Upper lobe of left lung (tissue), 6 donors: ENCODE measurements at regions not wholly inside any gene's neighbourhood (a gene's known extent, or its start where the extent isn't known, plus 50 kb on each side); places are given as distances from the start of the nearest gene placed in this dataset.
"Not testable (repeated sequence)": the region's sequence is repeated elsewhere in the genome, so short reads cannot be mapped to it uniquely, and the experiment has no call there.

Experiments used
- ATAC-seq, 2 donors: fragments of 200-7000 bp; cut with Tn5 transposase; one replicate each; pipeline ENCODE4 v1.9.1; 2022; ENCODE audit warnings: mild to moderate bottlenecking in 2 of 2, moderate library complexity in 2 of 2; ENCODE audit not compliant: low FRiP score in 2 of 2
- DNase-seq, 2 donors: peaks; one replicate each; pipeline ENCODE4 v3.0.0-alpha.2; 2019 to 2020
- H3K27ac ChIP-seq, 4 donors: fragments of 200-600 bp; sonication (generic); one replicate each; pipeline ENCODE4 v1.5.1; 2016 to 2019
- H3K27me3 ChIP-seq, 4 donors: fragments of 200-600 bp; sonication (generic); one replicate each; pipeline ENCODE4 v1.5.1; 2017 to 2019
- H3K36me3 ChIP-seq, 4 donors: fragments of 200-600 bp; sonication (generic); one replicate each; pipeline ENCODE4 v1.5.1; 2016 to 2019
- H3K4me1 ChIP-seq, 4 donors: fragments of 200-600 bp; sonication (generic); one replicate each; pipeline ENCODE4 v1.5.1; 2018 to 2019
- H3K4me3 ChIP-seq, 4 donors: fragments of 200-600 bp; sonication (generic); one replicate each; pipeline ENCODE4 v1.5.1; 2017 to 2019; ENCODE audit warnings: mild to moderate bottlenecking in 2 of 4, moderate library complexity in 1 of 4
- H3K9me3 ChIP-seq, 4 donors: fragments of 200-600 bp; sonication (generic); one replicate each; pipeline ENCODE4 v1.5.1; 2018 to 2019
- EP300 ChIP-seq, 4 donors: sonication (generic); formaldehyde crosslinking; IDR thresholded peaks; one replicate each; pipeline ENCODE4 v1.5.1; 2017; ENCODE audit warnings: antibody characterized with exemption in 4 of 4, control low read depth in 2 of 4
- POLR2A ChIP-seq, 4 donors: fragments of 450-650 bp; IDR thresholded peaks; one replicate each; pipeline ENCODE4 v1.5.1; 2016 to 2017; ENCODE audit warnings: antibody characterized with exemption in 4 of 4, mild to moderate bottlenecking in 2 of 4
- POLR2AphosphoS5 ChIP-seq, 2 donors: sonication (generic); formaldehyde crosslinking; IDR thresholded peaks; one replicate each; pipeline ENCODE4 v1.5.1; 2017; ENCODE audit warnings: antibody characterized with exemption in 2 of 2
- WGBS, 2 donors: methylation state at CpG; one replicate each; pipeline ENCODE4 v1.1.5; 2017 to 2018; 5-methylcytosine and 5-hydroxymethylcytosine counted together
- TF ChIP-seq, protein P1 (sequence below), 6 experiments: fragments of 450-650 bp in 4 of 6; fragments of 200-600 bp in 2 of 6; sonication (generic) in 2 of 6; IDR thresholded peaks; one replicate each; pipeline ENCODE4 v1.5.1; 2016 to 2019; ENCODE audit warnings: antibody characterized with exemption in 6 of 6
- donor health status: DM: no; HTN: no; CAD: no; lungs with moderate emphysema.
- donor health status: DM: no; HTN: yes; CAD: no; lungs with severe emphysema.

DNA sequence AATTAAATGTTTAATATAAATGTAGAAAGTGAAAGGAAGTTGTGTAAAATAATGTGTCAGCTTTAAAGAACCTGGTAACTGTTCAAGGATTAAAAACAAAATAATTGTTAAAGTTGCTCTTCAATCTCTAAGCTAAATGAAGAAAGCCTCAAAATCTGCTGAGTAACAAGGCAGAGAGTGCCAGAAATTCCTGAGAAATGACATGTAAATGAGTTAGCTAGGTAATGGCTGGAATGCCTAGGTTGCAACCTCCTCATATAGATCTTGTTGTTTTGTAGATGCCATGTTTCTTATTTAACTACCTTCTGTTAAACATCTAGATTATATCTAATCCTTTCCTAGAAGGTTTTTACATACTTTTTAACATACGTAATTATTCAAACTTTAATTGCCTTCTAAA lies 763.6 kb upstream of the AGA start:
- Histone ChIP-seq H3K27me3 (no peaks in the 10 kb centered on the region), H3K4me1 (no peaks in the 10 kb centered on the region), H3K27ac (no peak overlapping the region), H3K9me3 (no peaks in the 10 kb centered on the region), H3K4me3 (no peak overlapping the region), H3K36me3 (no peaks in the 10 kb centered on the region)
- no peak for TF ChIP-seq EP300 (IDR thresholded peaks at IDR 0.05)
- TF ChIP-seq, protein P1, sequence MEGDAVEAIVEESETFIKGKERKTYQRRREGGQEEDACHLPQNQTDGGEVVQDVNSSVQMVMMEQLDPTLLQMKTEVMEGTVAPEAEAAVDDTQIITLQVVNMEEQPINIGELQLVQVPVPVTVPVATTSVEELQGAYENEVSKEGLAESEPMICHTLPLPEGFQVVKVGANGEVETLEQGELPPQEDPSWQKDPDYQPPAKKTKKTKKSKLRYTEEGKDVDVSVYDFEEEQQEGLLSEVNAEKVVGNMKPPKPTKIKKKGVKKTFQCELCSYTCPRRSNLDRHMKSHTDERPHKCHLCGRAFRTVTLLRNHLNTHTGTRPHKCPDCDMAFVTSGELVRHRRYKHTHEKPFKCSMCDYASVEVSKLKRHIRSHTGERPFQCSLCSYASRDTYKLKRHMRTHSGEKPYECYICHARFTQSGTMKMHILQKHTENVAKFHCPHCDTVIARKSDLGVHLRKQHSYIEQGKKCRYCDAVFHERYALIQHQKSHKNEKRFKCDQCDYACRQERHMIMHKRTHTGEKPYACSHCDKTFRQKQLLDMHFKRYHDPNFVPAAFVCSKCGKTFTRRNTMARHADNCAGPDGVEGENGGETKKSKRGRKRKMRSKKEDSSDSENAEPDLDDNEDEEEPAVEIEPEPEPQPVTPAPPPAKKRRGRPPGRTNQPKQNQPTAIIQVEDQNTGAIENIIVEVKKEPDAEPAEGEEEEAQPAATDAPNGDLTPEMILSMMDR (IDR thresholded peaks at IDR 0.05), result no peak
- TF ChIP-seq POLR2A (IDR thresholded peaks at IDR 0.05), result no peak
- TF ChIP-seq POLR2AphosphoS5 (IDR thresholded peaks at IDR 0.05), result no peak
- DNase-seq, result no peak
- no peak for ATAC-seq
- WGBS, 2 donors, result 88 to 100% methylated on average over 1 of the region's 1 CpG

DNA sequence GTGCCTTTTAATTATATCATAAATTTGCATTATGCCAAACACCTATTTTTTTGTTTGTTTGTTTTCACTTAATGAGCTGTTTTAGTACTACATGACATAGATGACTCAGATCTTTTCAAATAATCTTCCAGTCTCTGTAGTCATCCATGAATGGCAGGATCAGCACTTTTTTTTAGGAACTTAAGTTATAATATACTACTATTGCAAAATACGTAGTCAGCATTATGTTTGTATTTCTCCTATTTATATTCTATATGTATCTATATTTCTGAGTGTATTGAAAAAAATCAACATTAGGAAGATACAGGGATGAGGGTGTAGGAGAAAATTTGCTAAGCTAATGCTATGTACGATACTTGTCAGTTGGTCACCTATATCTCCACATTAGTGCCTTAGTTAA lies 773.1 kb upstream of the AGA start:
- DNase-seq, result no peak
- no peaks in the 10 kb centered on the region for H3K36me3 ChIP-seq
- no peak for TF ChIP-seq POLR2A (IDR thresholded peaks at IDR 0.05)
- TF ChIP-seq POLR2AphosphoS5 (IDR thresholded peaks at IDR 0.05), result no peak
- TF ChIP-seq EP300 (IDR thresholded peaks at IDR 0.05), result no peak
- TF ChIP-seq, protein P1 (IDR thresholded peaks at IDR 0.05), result no peak
- no peaks in the 10 kb centered on the region for H3K27me3 ChIP-seq
- no peak overlapping the region for H3K27ac ChIP-seq
- H3K4me1 ChIP-seq, result no peaks in the 10 kb centered on the region
- no peak overlapping the region for H3K4me3 ChIP-seq
- WGBS, 2 donors, result 92% methylated on average over 2 of the region's 2 CpGs
- no peaks in the 10 kb centered on the region for H3K9me3 ChIP-seq
- no peak for ATAC-seq

DNA sequence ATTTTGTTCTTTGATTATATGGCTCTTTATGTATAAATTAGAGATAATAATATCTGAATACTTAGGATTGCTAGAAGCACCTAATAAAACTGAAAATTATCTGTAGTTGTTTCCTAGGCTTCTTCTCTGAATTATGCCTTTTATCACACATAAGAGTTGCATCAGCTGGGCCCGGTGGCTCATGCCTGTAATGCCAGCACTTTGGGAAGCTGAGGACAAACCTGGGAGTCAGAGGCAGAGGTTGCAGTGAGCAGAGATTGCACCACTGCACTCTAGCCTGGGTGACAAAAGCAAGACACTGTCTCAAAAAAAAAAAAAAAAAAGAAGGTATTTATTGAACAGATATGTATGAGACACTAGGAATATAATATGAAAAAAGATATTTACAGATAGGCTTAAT lies 773.5 kb upstream of the AGA start:
- Histone ChIP-seq H3K36me3 (no peaks in the 10 kb centered on the region), H3K27me3 (no peaks in the 10 kb centered on the region), H3K4me1 (no peaks in the 10 kb centered on the region), H3K4me3 (no peak overlapping the region), H3K27ac (no peak overlapping the region), H3K9me3 (no peaks in the 10 kb centered on the region)
- TF ChIP-seq EP300 (IDR thresholded peaks at IDR 0.05) (no peak), POLR2A (IDR thresholded peaks at IDR 0.05) (no peak), POLR2AphosphoS5 (IDR thresholded peaks at IDR 0.05) (no peak)
- TF ChIP-seq, protein P1 (IDR thresholded peaks at IDR 0.05), result no peak
- WGBS, 2 donors, result 68 to 75% methylated on average over 1 of the region's 1 CpG
- no peak for ATAC-seq
- no peak for DNase-seq

DNA sequence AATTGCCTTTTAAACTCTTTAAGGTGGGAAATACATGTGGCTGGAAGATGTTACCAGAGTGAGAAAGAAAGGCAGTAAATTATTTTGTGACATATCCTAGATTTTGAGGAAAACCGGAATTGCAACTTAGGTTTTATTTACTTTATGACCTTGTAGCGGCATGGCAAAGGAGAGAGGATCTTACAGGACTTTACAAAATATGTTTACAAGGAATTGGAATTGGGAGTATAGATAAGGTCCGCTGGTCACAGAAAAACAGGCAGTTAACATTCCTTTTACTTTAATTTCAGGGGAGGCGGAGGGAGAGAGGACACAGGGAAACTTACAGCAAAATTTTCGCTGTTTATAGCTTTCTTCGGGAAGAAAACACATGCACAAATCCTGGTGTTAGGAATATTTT lies 784.2 kb upstream of the AGA start:
- not testable (repeated sequence) for H3K36me3 ChIP-seq, H3K4me3 ChIP-seq, H3K9me3 ChIP-seq, DNase-seq, H3K4me1 ChIP-seq, H3K27ac ChIP-seq, ATAC-seq, H3K27me3 ChIP-seq
- WGBS, 2 donors, result 56 to 57% methylated on average over 5 to 6 of the region's 6 CpGs

DNA sequence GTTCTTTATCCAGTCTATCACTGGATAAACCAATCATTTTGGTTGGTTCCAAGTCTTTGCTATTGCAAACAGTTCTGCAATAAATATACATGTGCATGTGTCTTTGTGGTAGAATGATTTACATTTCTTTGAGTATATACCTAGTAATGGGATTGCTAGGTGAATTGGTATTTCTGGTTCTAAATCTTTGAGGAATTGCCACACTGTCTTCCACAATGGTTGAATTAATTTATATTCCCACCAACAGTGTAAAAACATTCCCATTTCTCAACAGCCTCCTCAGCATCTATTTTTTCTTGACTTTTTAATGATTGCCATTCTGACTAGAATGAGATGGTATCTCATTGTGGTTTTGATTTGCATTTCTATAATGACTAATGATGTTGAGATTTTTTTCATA lies 791.7 kb upstream of the AGA start:
- H3K36me3 ChIP-seq, result no peaks in the 10 kb centered on the region
- no peak for DNase-seq
- no peak overlapping the region for H3K27ac ChIP-seq
- ATAC-seq, result no peak
- H3K27me3 ChIP-seq, result no peaks in the 10 kb centered on the region
- no peak overlapping the region for H3K4me3 ChIP-seq
- TF ChIP-seq, protein P1 (IDR thresholded peaks at IDR 0.05), result no peak
- TF ChIP-seq POLR2A (IDR thresholded peaks at IDR 0.05), result no peak
- no peak for TF ChIP-seq EP300 (IDR thresholded peaks at IDR 0.05)
- H3K4me1 ChIP-seq, result no peaks in the 10 kb centered on the region
- no peaks in the 10 kb centered on the region for H3K9me3 ChIP-seq
